Activated CD8-positive, alpha-beta memory T cell treated with anti-CD3 and anti-CD28 coated beads, Interleukin-2, amount 50 U/mL, for 48 hours (primary cell): ENCODE measurements at regions not wholly inside any gene's neighbourhood (a gene's known extent, or its start where the extent isn't known, plus 50 kb on each side); places are given as distances from the start of the nearest gene placed in this dataset.
A peak's percentile ranks its signal among the peaks of the same experiment; 100 is the strongest.
"Not testable (repeated sequence)": the region's sequence is repeated elsewhere in the genome, so short reads cannot be mapped to it uniquely, and the experiment has no call there.

Experiments used
- DNase-seq: peaks from one replicate; pipeline ENCODE4 v3.0.0-alpha.2; 2020

DNA sequence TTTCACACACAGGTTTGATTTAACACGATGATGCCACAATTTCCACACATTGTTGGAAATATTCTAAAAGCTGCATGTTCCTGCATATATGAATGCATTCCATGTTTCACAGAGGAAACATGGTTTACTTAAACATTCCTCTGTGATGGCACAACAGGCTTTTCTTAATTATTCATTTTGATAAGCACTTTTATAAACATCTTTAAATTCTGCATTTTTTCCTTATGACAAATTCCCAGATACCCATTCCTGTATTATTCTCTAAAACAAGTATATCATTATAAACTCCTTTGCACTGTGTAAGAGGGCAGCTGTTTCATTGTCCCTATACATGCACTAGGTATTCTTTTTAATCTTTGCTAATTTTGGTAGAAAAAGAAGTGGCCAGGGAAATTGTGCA is 532.3 kb downstream of the SOX6 start:
- DNase-seq: no peak

DNA sequence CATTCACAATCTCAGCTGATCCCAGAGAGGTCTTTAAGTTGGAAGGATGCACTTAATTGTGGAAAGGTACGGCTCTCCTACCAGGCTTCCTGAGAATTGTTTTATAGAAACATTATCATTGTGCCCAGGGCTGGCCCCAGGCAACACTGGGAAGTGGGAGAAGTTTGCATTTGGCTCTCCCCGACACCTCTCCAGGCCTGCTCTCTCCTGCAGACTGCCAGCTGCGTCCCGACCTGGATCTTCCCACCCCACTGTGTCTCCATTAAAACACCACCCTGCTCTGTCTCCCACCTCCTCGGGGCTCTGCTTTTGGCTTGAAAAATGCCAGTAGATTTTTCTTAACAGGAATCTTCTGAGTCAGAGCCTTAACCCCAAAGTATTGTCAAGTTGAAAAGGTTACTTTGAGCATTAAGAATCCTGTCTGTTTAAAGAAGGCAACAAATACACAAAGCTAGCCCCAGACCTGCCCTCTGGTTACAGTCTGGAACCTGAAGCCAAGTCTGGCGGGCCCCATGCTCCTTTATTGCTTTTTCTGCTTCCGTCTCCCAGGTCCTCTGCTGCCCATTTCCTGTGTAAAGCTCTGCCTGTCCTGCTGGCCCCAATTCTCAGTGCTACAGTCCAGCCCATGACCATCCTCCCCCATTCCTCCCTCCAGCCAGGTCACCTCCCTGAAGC is 530.2 kb downstream of the SOX6 start:
- no peak for DNase-seq

DNA sequence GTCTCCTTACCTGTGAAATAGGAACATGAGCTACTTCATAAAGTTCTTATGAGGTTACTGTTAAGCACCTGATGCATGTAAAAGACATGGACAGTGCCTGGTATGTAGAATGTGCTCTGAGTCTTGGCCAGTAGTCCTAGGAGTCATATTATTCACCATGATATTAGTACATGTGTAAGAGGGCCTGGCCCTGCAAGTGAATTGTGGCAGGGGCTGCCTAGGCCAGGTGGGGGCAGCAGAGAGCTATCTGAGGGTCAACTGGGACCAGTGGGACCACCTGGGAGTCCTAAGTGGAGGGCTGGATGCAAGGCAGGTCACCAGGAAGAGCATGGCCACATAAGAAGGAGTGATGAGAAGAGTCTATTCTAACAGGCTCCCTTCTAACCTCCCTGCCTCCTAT is 529.5 kb downstream of the SOX6 start:
- peak; percentile 72 for DNase-seq

DNA sequence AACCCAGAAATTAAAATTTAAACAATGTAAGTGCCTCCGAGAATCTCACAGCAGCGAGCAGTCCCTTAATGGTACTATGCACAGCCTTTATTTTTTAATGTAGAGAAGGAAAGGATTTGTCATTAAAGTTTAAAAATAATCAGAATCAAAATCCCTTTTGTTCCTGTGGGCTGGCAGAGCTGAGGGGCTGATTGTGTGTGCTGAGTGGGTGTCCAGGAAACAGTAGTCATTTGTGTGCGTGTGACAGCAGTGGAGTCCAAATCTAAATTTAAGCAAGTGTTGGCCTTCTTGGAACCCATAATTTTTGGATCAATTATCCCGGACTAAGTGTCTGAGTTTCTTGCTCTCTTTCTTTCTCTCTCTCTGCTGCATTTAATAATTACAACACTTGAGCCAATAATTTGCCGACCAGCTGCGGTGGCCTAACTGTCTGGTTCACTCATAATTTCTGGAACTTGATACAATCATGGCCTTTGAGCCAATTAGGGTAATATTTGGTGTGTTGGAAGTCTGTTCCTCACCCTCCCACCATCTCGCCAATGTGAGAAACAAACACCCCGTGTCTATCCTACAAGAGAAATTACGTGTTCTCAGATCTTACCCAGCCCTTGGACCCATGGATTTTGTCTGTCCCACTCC is 528.0 kb downstream of the SOX6 start:
- no peak for DNase-seq

DNA sequence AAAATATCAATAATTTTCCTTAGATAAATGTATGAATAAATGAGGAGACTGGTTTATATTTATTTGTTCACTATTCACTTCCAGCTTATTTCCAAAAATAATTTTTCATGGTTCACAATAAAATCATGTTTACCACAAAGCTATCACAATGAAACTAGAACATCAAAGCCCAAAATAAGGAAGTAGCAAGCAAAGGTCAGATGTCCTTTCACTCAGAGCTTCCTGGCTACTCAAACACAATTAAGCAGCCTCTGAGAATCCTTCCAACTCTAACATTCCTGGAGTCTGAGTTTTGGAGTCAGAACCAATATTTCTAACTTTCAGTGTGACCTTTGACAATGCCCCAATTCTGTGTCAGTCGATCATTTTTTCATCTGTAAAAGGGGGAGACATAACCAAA is 527.0 kb downstream of the SOX6 start:
- DNase-seq: no peak

DNA sequence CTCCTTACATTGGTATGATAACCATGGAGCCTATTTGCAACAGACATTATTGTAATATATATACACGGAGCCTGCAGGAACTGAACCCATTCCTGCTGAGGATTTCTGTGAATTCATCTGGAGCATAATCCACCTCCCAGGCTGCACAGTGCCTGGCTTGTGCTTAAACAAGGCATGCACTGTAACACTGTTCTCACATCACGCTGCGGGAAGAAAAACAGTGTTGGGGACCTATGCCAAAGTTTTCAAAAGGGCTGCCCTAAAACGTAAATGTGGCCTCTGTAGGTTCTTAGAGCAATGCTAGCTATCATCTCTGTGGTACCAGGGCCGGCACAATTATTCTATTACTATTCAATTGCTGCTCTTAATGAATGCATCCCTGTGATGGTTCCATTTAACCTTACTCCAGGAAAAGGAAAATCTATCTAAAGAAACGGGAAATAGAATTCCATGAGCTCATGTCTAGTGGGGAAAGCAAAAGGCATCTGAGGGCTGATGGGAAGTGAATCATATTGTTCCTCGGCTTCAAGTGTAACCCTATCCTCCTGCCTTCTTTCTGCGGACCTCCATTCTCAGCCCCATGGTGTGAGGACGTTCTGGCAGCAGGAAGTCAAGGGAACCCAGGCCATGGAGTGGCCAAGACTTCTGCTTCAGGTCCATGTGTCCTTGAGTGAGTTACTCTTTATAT is 525.5 kb downstream of the SOX6 start:
- no peak for DNase-seq

DNA sequence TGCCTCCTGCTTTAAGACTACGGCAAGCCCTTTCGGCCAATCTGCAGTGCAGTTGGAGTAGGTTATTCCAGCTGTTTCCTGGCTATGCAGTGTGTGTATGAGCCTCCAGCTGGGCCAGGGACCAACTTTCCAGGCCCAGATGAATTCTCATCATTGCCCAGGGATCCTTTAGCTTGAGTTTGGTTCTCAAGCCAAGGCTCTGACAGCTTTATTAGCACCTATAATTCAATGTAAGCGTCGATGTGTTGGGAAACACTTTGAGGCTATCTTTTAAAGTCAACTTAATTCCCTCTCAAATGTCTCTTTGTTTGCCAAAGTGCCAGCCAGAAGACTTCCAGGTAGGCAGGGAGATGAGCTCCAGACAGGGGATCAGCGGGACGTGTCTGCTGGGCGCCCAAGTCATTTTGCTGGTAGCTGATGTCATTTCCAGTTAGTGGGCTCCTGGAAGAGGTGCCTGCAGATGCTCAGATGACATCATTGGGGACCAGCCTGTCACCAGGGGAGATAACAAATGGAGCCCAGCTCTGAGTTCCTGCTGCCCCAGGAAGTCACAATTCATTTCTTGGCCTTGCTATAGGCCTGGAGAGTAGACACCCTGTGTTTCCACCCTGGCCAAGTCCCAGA is 520.4 kb downstream of the SOX6 start:
- DNase-seq: no peak

DNA sequence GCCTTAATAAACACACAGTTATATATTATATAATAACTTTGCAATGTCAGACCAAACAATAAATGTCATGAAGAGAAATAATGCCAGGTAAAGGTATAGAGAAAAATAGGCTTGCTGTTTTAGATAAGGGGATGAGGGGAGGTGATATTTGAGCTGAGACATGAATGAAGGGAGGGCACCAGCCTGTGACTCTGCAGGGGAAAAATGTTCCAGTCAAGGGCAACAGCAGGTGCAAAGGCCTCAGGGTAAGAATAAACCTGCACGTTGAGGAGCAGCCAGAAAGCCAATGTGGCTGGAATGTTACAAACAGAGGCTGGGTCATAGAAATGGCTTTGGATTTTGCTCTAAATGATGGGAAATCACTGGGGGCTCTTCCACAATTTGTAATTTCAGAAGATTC is 519.6 kb downstream of the SOX6 start:
- DNase-seq: no peak

DNA sequence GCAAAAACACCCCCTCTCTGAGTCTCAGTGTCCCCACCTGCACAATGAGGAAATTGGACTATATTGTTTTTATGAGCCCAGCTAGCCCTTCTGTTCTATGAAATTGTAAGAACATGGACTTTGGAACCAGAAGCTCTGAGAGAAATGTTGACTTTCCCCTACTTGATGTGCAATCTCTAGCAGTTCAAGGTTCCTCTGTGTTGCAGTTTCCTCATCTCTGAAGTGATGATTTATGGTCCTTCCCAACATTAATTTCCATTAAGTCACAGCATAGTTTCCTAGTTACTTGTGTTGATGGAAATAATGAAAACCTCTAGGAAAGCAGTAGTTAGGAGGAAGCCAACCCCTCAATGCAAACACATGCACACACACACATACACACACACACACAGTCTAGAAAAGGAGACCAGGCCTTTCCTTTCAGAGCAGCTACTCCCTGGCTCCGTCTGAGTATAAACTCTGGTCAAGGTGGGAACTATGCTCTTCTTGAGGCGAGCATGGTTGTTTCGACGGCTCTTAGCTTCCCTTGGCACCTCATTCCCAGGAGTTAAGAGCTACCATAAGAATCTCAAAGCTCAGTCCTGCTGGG is 518.4 kb downstream of the SOX6 start:
- no peak for DNase-seq

DNA sequence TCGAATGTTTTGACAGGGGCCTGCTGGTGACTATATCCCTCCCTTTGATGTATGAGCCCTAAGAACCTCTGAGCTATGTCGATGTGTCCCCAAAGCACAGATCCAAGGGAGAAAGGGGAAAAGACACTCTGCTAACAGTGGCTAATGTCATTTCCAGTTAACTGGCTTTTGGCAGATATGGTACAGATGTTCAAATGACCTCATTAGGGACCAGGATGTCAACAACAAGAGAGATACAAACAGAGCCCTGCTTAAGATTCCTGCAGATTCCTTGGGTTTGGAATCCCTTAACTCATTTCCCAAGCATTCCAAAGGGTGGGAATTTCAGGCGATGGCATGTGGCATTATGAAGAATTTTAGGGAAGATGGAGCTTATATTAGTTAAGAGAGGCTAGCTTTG is 517.3 kb downstream of the SOX6 start:
- no peak for DNase-seq

DNA sequence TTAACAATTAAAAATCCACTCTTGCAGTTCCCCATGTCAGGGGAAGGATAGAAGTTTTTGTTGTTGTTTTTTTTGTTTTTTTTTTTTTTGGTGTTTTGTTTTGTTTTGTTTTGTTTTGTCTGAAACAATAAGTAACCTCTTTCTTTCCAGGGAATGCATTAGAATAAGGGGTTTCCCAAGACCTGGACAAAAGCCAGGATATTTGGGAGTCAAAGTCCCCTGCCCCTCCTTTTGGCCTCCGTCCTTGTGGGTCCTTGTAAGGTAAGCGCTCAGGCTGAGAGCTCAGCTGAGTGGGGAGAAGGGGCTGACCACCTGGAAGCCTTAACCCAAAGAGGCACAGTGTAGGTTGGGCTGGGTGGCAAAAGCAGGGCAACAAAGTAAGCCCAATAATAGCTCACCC is 515.4 kb downstream of the SOX6 start:
- no peak for DNase-seq

DNA sequence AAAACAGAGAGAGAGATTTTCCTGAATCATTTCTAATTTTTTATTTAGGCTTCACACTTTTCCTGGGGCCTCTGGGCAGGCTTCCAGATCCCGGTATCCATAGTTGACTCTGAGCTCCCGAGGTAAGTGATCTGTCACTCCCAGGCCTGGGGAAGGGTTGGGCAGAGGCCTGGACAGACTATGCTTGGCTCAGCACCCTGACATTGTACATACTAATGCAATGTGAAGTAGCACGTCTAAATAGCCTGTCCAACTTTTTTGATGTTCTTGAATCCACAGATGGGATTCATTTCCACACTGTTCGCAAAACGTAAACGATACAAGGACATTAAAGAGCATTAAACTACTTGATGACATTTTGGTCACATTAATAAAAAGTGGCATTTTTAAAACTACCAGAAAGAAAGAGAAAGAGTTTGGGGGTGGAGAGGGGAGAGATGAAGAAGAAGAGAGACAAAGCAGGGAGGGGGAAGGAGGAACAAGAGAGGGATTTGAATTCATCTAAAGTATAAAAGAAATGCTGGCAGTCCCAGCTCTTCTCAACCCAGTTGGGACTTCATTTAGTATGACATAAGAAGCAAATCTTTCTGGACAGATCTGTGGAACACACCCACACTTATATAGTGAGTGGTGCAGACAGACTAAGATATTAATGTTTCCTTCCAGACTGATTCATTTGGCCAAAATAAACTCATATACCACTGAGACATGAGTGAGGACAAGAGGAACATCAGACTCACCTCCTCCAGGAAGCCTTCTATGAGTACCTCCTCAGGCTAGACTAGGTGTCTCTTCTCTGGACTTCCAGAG is 514.2 kb downstream of the SOX6 start:
- no peak for DNase-seq

DNA sequence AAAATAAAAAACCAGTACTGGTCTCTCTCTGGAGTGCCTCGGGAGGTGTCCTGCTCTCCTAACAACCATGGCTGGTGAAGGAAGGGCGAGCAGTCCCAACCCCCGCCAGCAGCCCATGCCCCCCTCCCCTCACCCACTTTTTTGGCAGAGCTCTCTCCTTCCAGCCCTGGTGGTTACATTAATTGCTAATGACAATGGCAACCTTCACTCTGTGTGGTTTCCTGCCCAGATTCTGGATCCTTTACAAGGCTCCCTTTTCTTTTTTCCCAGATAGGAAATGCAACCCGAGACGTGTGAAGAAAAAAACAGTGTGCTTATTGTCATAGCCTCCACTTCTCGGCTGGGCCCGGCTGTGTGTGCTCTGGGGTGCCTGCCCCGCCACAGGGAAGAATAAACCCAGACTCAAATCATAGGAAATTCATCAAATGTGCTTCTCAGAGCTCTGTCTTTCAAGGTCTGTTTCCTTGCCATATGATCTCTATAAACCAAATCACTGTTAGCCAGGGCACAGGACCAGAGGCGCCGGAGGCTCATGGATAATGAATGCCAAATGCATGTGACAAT is 513.0 kb downstream of the SOX6 start:
- DNase-seq: no peak

DNA sequence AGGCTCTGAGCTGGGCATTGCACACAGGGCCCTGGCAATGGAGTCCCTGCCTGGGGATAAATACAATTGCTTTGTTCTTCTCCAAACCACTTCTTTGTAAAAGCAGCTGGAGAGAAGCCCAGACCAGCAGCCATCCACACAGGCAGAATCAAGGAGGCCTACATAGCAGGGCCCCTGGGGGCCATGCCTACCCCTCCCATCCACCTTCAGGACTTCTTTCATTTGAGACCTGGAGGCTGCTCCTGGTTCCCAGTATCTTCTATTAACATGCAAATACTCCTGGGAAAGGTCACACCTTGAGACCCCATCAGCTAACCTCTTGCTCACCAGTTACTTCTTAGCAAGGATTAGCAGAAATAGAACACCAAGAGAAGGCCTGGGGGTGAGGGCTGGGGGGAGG is 511.1 kb downstream of the SOX6 start:
- no peak for DNase-seq

DNA sequence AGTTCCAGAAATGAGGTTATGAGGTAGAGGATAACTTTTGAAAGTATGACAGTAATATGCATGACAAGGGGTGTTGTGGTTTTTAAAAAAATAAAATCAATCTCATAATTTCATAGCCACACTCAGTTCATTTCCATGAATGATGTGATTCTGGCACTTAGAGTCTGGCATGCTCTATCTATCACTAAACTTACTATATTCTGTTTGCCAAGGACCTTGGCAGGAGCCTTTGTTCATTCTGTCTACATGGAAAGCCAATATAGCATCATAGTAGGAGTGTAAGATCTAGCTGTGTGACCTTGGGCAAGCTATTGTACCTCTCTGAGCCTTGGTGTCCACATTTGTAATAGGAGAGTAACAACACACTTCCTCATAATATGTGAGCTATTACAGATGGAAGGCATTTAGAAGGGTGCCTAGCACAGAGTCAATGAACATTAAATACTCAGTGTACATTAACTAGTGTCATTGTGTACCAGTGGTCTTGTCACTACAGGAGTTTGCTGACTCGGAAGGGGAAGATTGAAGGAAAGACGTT is 507.6 kb downstream of the SOX6 start:
- DNase-seq: no peak

DNA sequence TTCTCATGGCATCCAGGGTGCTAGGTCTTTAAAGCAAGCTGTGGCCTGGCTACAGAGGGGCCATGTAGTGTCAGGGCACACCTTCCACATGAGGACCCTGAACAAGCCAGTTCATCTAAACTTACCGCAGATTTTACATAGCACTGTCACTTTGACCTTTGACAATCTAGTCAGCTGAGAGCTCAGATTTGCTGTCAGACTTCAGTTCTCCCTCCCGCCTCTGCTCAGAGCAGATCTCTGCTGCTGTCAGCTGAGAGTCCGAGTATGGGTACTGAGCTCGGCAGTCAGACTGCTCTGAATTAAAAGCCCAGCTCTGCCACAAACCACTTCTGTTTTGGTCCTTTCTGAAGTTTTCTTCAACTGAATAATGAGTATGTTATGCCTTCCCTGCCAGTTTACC is 507.1 kb downstream of the SOX6 start:
- no peak for DNase-seq

DNA sequence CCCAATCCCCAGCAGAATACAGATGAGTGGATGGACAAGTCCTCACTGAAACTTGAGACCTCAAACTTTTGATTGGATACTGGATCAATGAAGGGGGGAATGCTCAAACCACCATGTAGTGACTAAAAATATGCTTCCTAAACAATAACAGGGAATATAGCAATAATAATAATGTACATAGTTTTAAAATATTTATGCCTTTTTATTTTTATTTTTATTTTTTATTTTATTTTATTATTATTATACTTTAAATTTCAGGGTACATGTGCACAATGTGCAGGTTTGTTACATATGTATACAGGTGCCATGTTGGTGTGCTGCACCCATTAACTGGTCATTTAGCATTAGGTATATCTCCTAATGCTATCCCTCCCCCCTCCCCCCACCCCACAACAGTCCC is 506.0 kb downstream of the SOX6 start:
- not testable (repeated sequence) for DNase-seq

DNA sequence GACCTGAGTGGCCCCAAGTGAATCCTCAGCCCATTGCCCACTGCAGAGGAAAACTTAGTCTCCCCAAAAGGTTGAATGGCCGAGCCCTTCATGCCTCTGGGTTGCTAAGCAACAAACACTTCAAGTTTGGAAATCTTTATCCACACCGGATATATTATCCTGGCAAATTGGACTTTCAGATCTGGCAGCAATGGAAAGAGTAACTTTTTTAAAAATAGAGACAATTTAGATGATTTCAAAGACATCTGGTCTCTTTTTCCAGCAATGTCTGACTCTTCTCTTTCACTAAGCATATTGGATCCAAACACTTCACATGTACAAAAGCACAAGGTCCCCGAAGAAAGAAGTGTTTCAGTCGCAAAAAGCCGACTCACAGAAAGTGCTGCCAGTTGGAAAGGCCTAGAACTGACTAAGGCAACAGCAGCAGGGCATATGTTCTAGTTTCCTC is 505.3 kb downstream of the SOX6 start:
- no peak for DNase-seq

DNA sequence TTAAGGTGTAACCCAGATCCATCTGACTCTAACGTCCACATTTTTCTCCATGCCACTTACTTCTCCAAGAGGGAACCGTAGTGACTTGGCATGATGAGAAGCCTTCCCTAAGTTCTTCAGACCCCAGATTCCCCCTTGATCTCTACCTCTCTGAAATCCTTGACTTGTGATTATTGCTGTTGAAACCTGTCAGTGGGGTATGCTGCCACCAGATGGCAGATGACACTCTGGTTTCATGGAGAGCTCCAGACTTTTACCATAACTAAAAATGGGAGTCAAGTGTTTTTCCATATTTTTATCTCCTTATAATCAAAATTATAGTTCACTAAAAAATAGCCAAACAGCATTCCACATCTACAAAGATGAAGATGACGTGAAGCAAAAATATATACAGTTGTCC is 504.2 kb downstream of the SOX6 start:
- DNase-seq: no peak

DNA sequence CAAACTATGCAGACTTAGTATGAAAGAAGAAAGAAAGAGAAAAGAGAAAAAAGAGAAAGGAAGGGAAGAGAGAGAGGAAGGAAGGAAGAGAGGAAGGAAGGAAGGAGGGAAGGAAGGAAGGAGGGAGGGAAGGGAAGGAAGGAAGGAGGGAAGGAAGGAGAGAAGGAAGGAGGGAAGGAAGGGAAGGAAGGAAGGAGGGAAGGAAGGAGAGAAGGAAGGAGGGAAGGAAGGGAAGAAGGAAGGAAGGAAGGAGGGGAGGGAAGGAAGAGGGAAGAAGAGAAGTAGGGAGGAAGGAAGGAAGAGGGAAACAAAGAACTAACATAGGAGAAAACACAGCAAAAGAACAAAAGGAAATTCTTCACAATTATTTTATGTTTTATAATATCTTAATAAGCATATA is 502.1 kb downstream of the SOX6 start:
- no peak for DNase-seq

DNA sequence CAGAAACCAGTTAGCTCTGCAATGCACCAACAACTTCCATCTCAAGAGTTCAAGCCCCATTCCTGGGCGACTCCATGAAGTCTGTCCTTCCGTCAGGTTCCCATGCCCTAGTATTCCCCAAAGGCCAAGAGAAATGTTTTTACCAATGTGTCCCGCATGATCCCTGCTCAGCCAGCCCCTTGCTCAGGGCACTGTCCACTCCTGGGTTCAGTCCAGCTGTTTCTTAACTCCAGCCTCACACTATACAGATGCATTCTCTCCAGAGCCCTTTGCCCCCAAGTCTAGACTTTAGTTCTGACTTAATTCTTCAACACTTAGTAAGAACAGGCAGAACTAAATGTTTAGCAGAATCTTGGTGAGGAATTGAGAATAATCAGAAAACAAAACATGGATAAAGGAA is 497.5 kb downstream of the SOX6 start:
- no peak for DNase-seq

DNA sequence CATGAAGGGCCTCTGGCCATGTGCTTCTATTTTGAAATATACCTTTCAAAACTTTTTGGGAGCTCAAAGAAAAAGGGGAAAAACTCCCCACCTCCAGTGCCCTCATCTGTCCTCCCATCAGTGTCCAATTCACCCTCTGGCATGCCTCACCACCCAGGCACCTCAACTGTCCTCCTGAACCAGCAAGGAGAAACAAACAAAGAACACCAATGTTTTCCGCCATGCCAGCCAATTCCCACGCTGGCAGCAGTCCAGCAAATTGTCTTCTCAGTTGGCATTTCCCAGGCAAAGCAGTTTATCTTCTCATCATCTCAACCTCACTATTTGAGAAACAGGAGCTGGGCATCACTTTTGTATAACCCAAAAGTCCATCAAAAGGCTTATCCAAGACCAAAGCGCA is 496.9 kb downstream of the SOX6 start:
- DNase-seq: no peak
